Subcutaneous abdominal adipose tissue (tissue), 5 donors: ENCODE measurements at regions not wholly inside any gene's neighbourhood (a gene's known extent, or its start where the extent isn't known, plus 50 kb on each side); places are given as distances from the start of the nearest gene placed in this dataset.

Source experiments
- H3K27ac ChIP-seq: one replicate; pipeline ENCODE4 v1.7.0; 2013; ENCODE audit warnings: low read depth, mild to moderate bottlenecking, inconsistent platforms, low read length, moderate library complexity
- H3K27me3 ChIP-seq, 5 donors: one replicate each; pipeline ENCODE4 v1.7.0; 2013; ENCODE audit warnings: low read length in 5 of 5, inconsistent platforms in 1 of 5; ENCODE audit not compliant: control insufficient read depth in 5 of 5, insufficient read depth in 4 of 5
- H3K36me3 ChIP-seq, 5 donors: one replicate each; pipeline ENCODE4 v1.7.0; 2013; ENCODE audit warnings: low read length in 5 of 5; ENCODE audit not compliant: control insufficient read depth in 5 of 5, insufficient read depth in 5 of 5
- H3K4me1 ChIP-seq, 5 donors: one replicate each; pipeline ENCODE4 v1.7.0; 2013; ENCODE audit warnings: low read length in 5 of 5, mild to moderate bottlenecking in 3 of 5, moderate library complexity in 1 of 5; ENCODE audit not compliant: control insufficient read depth in 5 of 5, insufficient read depth in 5 of 5
- H3K4me3 ChIP-seq, 5 donors: one replicate each; pipeline ENCODE4 v1.7.0; 2013; ENCODE audit warnings: low read length in 5 of 5, low read depth in 1 of 5
- H3K9ac ChIP-seq, 5 donors: one replicate each; pipeline ENCODE4 v1.7.0; 2013; ENCODE audit warnings: low read length in 5 of 5, mild to moderate bottlenecking in 4 of 5, moderate library complexity in 3 of 5
- H3K9me3 ChIP-seq, 5 donors: one replicate each; pipeline ENCODE4 v1.7.0; 2013; ENCODE audit warnings: low read length in 5 of 5; ENCODE audit not compliant: control insufficient read depth in 5 of 5
- donor health status: healthy.
- donor health status: healthy.
- donor health status: healthy.
- donor health status: healthy.
- donor health status: healthy.

DNA sequence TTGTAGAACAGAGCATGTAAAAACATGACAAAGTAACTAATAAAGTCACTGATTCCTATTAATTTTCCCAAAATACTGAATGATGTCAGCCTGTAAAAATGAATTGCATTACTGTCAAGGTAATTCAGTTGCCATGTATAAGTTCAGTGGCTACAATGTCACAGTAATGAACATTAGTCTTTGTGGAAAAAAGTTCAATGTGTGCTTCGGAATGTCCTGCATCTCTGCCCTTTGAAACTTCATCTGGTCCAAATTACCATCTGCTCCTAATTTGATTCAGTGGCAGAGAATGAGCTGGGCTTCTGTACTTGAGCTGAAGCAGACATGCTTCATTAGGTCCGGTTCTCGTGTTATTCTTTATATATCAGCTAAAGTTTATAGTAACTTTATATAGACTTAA is 567.4 kb downstream of the COL12A1 start:
- Histone ChIP-seq H3K4me1 (no peaks in the 10 kb centered on the region), H3K27me3 (no peaks in the 10 kb centered on the region), H3K4me3 (no peak overlapping the region), H3K36me3 (no peaks in the 10 kb centered on the region), H3K9ac (no peak overlapping the region), H3K27ac (no peak overlapping the region), H3K9me3 (no peaks in the 10 kb centered on the region)

DNA sequence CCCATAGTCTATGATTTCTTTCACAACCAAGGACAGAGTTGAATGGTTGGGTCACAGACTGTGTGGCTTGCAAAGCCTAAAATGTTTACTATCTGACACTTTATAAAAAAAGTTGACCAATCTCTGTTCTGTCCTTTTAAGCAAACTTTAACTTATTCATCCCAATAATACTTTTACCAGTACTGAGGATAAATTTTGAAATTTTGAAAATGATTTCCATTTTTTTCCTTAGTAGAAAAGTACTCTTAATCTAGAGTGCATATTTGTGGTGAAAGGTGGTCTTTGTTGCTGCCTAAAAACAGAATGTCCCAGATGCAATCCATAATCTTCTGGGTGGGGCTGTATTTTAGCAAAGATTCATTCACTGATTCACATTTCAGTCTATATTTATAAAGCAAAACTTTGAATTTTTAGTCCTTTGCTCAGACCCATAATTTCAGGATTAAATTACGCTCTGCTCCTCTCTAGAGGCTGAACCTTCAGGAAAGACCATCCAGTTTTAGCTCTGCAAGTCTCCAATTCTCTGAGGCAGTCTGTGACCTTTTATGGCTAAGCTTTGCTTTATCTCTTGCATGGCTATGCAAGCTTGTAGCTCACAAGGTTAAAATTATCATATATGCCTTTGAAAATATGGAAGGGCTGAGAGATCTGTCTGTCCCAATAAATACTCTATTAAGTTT is 573.5 kb downstream of the COL12A1 start:
- H3K27me3 ChIP-seq = no peaks in the 10 kb centered on the region
- H3K4me1 ChIP-seq = peaks cover 0 to 6% (median 0%) of the 10 kb centered on the region in 5 donors
- no peak overlapping the region for H3K9ac ChIP-seq
- no peak overlapping the region for H3K27ac ChIP-seq
- H3K4me3 ChIP-seq = no peak overlapping the region
- no peaks in the 10 kb centered on the region for H3K36me3 ChIP-seq
- H3K9me3 ChIP-seq = no peaks in the 10 kb centered on the region

DNA sequence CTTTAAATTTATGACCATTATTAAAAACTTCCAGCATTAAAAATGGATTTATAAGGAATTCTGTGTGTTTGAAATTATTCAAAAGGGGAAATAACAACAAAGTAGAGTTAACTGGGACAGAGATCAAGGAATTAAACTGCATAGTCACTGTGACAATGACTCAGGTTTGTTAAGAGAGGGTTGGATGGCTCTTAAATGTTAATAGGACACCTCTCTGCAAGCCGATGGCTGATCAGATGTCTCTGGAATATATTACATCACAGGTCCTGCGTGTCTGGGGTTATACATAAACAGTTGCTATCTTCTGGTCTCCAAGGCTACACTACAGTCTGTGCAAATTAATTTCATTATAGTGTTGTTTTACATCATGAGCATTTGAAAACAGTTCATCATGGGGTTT is 574.3 kb downstream of the COL12A1 start:
- Histone ChIP-seq H3K4me3 (no peak overlapping the region), H3K9me3 (peaks cover 0 to under 1% (median 0%) of the 10 kb centered on the region in 5 donors), H3K9ac (no peak overlapping the region), H3K36me3 (no peaks in the 10 kb centered on the region), H3K27ac (no peak overlapping the region), H3K4me1 (peaks cover 0 to 6% (median 0%) of the 10 kb centered on the region in 5 donors), H3K27me3 (no peaks in the 10 kb centered on the region)

DNA sequence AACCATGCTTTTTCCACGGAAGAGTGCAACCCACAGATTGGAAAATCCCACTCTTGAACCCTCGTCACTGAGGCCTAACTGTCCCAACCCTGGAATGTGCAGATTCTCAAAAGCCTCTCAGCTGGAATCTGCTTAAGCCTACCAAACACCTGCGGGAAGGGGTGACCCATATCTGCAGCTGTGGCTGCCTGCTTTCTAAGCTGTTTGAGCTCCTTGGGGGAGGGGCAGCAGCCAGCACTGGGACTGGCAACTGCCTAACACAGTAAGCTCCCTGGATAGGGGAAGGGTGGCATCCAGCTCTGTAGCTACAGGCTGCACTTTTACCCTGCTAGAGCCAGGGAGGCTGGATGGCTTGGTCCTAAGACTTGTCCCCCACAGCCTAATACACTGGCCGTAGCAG is 579.6 kb downstream of the COL12A1 start:
- Histone ChIP-seq H3K9ac (no peak overlapping the region), H3K27ac (no peak overlapping the region), H3K4me3 (no peak overlapping the region), H3K9me3 (peaks cover 0 to 11% (median 5%) of the 10 kb centered on the region in 5 donors), H3K36me3 (no peaks in the 10 kb centered on the region), H3K4me1 (no peaks in the 10 kb centered on the region), H3K27me3 (no peaks in the 10 kb centered on the region)

DNA sequence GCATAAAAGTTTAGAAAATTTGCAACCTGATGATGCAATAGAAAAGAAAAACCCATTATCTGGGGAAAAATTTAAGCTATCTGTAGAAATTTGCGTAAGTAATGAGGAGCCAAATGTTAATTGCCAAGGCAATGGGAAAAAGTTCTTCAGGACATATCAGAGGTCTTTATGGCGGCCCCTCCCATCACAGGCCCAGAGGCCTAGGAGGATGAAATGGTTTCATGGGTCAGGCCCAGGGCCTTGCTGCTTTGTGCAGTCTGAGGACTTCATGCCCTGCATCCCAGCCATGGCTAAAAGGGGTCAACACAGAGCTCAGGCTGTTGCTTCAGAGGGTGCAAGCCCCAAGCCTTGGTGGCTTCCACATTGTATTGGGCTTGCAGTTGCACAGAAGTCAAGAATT is 582.8 kb downstream of the COL12A1 start:
- no peaks in the 10 kb centered on the region for H3K36me3 ChIP-seq
- no peaks in the 10 kb centered on the region for H3K4me1 ChIP-seq
- H3K9me3 ChIP-seq = peaks cover 0 to 11% (median 5%) of the 10 kb centered on the region in 5 donors
- H3K4me3 ChIP-seq = no peak overlapping the region
- H3K27ac ChIP-seq = no peak overlapping the region
- no peak overlapping the region for H3K9ac ChIP-seq
- H3K27me3 ChIP-seq = no peaks in the 10 kb centered on the region

DNA sequence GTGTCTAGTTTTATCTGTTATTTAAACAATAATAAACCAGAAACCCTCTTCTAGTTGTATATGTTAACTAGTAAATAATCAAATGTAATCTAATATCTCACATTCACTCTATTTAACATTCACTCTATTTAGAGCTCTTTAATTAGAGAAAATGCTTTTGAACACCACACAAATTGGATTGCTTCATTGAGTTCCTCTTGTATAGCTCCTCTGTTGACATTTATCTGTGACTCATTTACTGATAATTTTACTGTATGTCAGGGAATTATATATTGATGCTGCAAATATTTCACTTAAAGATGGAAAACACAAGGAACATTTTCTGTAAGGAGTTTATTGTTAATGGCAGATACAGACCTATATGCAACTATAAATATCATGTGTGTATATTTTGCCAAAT is 594.6 kb downstream of the COL12A1 start:
- no peaks in the 10 kb centered on the region for H3K9me3 ChIP-seq
- H3K27me3 ChIP-seq = no peaks in the 10 kb centered on the region
- H3K4me1 ChIP-seq = peaks cover 0 to 26% (median 15%) of the 10 kb centered on the region in 5 donors
- no peaks in the 10 kb centered on the region for H3K36me3 ChIP-seq
- H3K9ac ChIP-seq = no peak overlapping the region
- no peak overlapping the region for H3K4me3 ChIP-seq
- no peak overlapping the region for H3K27ac ChIP-seq

DNA sequence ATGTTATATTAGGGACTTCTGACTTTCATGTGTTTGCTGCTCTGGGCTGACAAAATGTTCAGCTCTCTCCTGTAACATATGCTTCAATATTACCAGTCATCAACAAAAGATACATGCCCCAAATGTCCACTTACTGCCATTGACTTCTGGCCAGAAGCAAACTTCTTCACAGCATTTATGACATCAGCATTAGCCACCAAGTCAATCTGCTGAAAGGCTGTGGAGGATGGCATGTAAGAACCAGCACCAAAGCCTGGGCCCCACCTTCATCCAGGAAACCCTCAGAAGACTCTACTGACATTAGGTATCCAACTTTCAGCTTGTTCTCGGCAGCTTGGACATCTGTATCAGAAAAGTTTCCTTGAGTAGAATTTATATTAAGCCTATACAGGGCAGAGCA is 595.5 kb downstream of the COL12A1 start:
- Histone ChIP-seq H3K4me3 (no peak overlapping the region), H3K9me3 (no peaks in the 10 kb centered on the region), H3K27ac (no peak overlapping the region), H3K9ac (no peak overlapping the region), H3K4me1 (peaks cover 0 to 29% (median 17%) of the 10 kb centered on the region in 5 donors), H3K36me3 (no peaks in the 10 kb centered on the region), H3K27me3 (no peaks in the 10 kb centered on the region)

DNA sequence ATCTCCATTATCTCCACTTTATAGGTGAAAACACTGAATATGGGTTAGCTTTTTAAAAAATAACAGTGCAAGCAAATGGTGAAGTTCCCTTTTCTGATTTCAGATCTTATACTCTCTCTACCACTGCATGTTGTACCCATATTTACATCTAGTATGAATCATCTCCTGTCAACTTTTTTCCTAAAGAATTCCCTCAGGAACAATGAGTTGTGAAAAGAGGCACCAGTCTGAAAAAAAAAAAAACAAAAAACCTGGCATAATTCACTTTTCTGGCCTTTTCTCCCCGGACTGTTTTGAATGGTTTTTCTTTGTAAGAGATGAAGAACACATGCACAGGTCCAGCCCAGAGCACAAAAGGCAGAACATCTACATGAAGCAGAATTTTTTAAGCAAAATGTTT is 596.0 kb downstream of the COL12A1 start:
- H3K4me1 ChIP-seq = peaks cover 0 to 29% (median 17%) of the 10 kb centered on the region in 5 donors
- H3K27ac ChIP-seq = no peak overlapping the region
- no peaks in the 10 kb centered on the region for H3K9me3 ChIP-seq
- no peak overlapping the region for H3K4me3 ChIP-seq
- H3K36me3 ChIP-seq = no peaks in the 10 kb centered on the region
- no peak overlapping the region for H3K9ac ChIP-seq
- H3K27me3 ChIP-seq = no peaks in the 10 kb centered on the region

DNA sequence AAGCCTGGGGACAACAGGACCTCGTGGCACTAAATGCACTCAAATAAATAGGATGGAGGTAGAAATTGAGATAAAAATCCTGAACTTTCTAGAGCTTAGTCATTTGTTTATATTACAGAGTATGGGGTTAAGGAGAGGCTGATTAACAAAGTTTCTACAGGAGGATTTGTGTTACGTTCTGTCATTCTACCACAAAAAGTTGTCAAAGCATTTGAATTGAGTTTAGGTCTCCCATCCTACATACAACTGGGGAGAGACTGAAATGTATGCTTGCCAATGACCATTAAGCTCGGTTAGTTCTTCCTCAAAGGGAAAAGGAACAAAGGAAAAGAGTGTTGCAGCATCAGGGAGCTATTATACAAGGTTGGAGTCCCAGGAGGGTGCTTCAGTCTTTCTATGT is 597.9 kb downstream of the COL12A1 start:
- Histone ChIP-seq H3K27ac (no peak overlapping the region), H3K4me3 (no peak overlapping the region)

DNA sequence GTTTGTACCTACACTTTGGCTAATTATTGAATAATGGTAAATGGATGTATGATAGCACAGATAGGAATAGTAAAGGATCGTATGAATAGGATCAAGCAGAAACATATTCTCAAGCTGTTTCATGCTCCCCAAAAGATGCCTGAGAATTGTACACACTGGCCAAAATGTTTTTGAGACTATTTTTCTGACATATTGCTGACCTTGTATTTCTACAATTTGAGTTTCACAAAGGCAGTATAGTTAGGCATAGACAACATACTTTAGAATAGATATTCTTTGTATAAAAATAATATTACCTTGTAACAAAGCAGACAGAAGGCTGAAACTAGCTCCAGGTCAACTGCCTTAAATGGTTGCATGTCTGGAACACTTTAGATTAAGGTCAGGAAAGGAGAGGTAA is 598.4 kb downstream of the COL12A1 start:
- Histone ChIP-seq H3K4me1 (peaks cover 0 to 29% (median 17%) of the 10 kb centered on the region in 5 donors), H3K27ac (peak overlapping the region; percentile 90), H3K9me3 (no peaks in the 10 kb centered on the region), H3K36me3 (no peaks in the 10 kb centered on the region), H3K4me3 (no peak overlapping the region), H3K27me3 (no peaks in the 10 kb centered on the region), H3K9ac (no peak overlapping the region)

More for the DNA sequence above, 597.9 kb downstream of the COL12A1 start:
- Histone ChIP-seq H3K9me3 (no peaks in the 10 kb centered on the region), H3K4me1 (peaks cover 0 to 29% (median 17%) of the 10 kb centered on the region in 5 donors), H3K9ac (no peak overlapping the region), H3K27me3 (no peaks in the 10 kb centered on the region), H3K36me3 (no peaks in the 10 kb centered on the region)
